ENCODE measurements at regions not wholly inside any gene's neighbourhood (a gene's known extent, or its start where the extent isn't known, plus 50 kb on each side); places are given as distances from the start of the nearest gene placed in this dataset.

DNA sequence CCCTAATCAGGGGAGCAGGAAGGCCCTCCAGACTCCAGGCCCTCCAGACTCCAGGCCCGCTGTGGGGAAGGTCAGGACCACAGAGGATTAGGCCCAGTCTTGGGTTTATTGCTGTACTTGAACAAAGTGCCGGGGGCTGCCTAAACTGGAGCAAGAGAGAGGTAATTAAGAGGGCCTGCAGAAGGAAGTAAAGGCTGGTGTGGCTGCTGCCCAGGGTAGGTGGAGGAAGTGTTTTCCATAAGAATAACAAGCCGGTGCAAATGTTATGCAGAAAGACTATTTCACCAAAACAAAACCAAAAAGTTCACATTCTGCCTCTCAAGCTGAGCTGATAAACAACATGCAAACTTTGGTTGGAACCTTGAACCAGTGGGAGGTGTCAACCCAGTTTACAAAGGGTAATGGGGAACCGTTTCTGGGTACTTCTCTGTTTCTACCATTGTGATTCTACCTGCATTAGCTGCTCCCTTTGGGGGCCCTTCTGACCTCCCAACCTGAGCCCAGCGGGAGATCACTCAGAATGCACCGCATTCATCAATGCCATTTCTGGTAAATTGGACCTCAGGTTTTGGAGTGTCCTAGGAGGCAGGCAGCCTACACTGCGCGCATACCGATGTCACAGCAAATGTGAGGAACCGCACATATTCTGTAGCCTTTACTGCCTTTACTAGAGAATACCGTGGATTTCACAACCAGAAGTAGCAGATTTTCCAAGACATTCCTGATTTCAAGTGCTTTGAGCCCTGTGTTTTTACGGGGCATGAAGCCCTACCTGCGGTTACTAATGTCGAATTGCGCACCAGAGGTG, 59.7 kb upstream of the BCOR start:
- TF ChIP-seq CTCF (IDR thresholded peaks at IDR 0.05; ENCODE audit: insufficient read depth, low read length) = no peak
- no peak for TF ChIP-seq POLR2AphosphoS5 (IDR thresholded peaks at IDR 0.05; ENCODE audit: low read depth)
- TF ChIP-seq REST (IDR thresholded peaks at IDR 0.05; ENCODE audit: insufficient replicate concordance, low read depth) = no peak
